Astrocyte (in vitro differentiated cells and primary cell): ENCODE measurements at regions not wholly inside any gene's neighbourhood (a gene's known extent, or its start where the extent isn't known, plus 50 kb on each side); places are given as distances from the start of the nearest gene placed in this dataset.

Experiments used
- DNase-seq: peaks from one replicate; pipeline ENCODE4 v3.0.0-alpha.2; 2010; ENCODE audit warnings: low read depth
- FAIRE-seq: peaks from 2 replicates; lab custom pipeline; 2011; peaks lifted over from hg19 to GRCh38; lab: Jason Lieb, UNC
- H2AFZ ChIP-seq: 2 replicates; pipeline ENCODE4 v1.6.0; 2012; ENCODE audit warnings: low read depth, low read length, inconsistent platforms
- H3K27ac ChIP-seq: 2 replicates; pipeline ENCODE4 v1.5.1; 2011; ENCODE audit warnings: low read depth, low read length, inconsistent platforms
- H3K27me3 ChIP-seq: 2 replicates; pipeline ENCODE4 v1.6.0; 2011; ENCODE audit warnings: low read length, inconsistent platforms; ENCODE audit not compliant: insufficient read depth
- H3K36me3 ChIP-seq: 2 replicates; pipeline ENCODE4 v1.5.1; 2011; ENCODE audit warnings: low read length, inconsistent platforms; ENCODE audit not compliant: insufficient read depth
- H3K4me1 ChIP-seq: 2 replicates; pipeline ENCODE4 v1.5.1; 2011; ENCODE audit warnings: low read length, inconsistent platforms; ENCODE audit not compliant: insufficient read depth
- H3K4me2 ChIP-seq: 2 replicates; pipeline ENCODE4 v1.6.0; 2012; ENCODE audit warnings: low read length, inconsistent platforms
- H3K4me3 ChIP-seq: 2 replicates; pipeline ENCODE4 v1.5.1; 2011; ENCODE audit warnings: low read depth, mild to moderate bottlenecking, low read length, inconsistent platforms; ENCODE audit not compliant: insufficient read depth
- H3K79me2 ChIP-seq: 2 replicates; pipeline ENCODE4 v1.6.0; 2012; ENCODE audit warnings: mild to moderate bottlenecking, low read length, inconsistent platforms; ENCODE audit not compliant: insufficient read depth
- H3K9ac ChIP-seq: 2 replicates; pipeline ENCODE4 v1.6.0; 2012; ENCODE audit warnings: mild to moderate bottlenecking, low read length, inconsistent platforms
- H3K9me3 ChIP-seq: 2 replicates; pipeline ENCODE4 v1.5.1; 2012; ENCODE audit warnings: low read depth, mild to moderate bottlenecking, low read length, inconsistent platforms; ENCODE audit not compliant: insufficient read depth
- H4K20me1 ChIP-seq: 2 replicates; pipeline ENCODE4 v1.6.0; 2012; ENCODE audit warnings: low read length, inconsistent platforms; ENCODE audit not compliant: insufficient read depth
- H3K27ac Mint-ChIP-seq: one replicate; pipeline ENCODE4 v1.8.0; 2021; ENCODE audit warnings: mild to moderate bottlenecking, mixed read lengths; ENCODE audit not compliant: unreplicated experiment
- H3K27me3 Mint-ChIP-seq: one replicate; pipeline ENCODE4 v1.8.0; 2021; ENCODE audit warnings: low read depth, mixed read lengths; ENCODE audit not compliant: unreplicated experiment
- H3K36me3 Mint-ChIP-seq: one replicate; pipeline ENCODE4 v1.8.0; 2021; ENCODE audit warnings: low read depth, mixed read lengths; ENCODE audit not compliant: unreplicated experiment
- H3K4me1 Mint-ChIP-seq: one replicate; pipeline ENCODE4 v1.8.0; 2021; ENCODE audit warnings: low read depth, mixed read lengths; ENCODE audit not compliant: unreplicated experiment
- H3K4me3 Mint-ChIP-seq: one replicate; pipeline ENCODE4 v1.8.0; 2021; ENCODE audit warnings: mild to moderate bottlenecking, moderate library complexity, mixed read lengths; ENCODE audit not compliant: unreplicated experiment
- H3K9me3 Mint-ChIP-seq: one replicate; pipeline ENCODE4 v1.8.0; 2021; ENCODE audit warnings: mild to moderate bottlenecking, mixed read lengths; ENCODE audit not compliant: unreplicated experiment
- EZH2 ChIP-seq: IDR thresholded peaks from 2 replicates; pipeline ENCODE4 v1.6.1; 2012; ENCODE audit warnings: mild to moderate bottlenecking, low read length, inconsistent platforms; ENCODE audit not compliant: insufficient read depth
- TF ChIP-seq, protein P1 (sequence below): IDR thresholded peaks from 2 replicates; pipeline ENCODE4 v1.5.1; 2011; ENCODE audit warnings: low read depth, mild to moderate bottlenecking, inconsistent platforms, low read length, moderate library complexity; ENCODE audit not compliant: insufficient read depth

- no peak overlapping the region for H3K27ac Mint-ChIP-seq
- no peak overlapping the region for H3K4me3 Mint-ChIP-seq
- no peaks in the 10 kb centered on the region for H3K4me1 Mint-ChIP-seq
- no peaks in the 10 kb centered on the region for H3K27me3 ChIP-seq
- FAIRE-seq (no peak), DNase-seq (no peak)
- no peaks in the 10 kb centered on the region for H3K9me3 Mint-ChIP-seq
- no peaks in the 10 kb centered on the region for H3K4me1 ChIP-seq
- H2AFZ ChIP-seq, result no peak overlapping the region
- TF ChIP-seq EZH2, result no peak
- TF ChIP-seq, protein P1, sequence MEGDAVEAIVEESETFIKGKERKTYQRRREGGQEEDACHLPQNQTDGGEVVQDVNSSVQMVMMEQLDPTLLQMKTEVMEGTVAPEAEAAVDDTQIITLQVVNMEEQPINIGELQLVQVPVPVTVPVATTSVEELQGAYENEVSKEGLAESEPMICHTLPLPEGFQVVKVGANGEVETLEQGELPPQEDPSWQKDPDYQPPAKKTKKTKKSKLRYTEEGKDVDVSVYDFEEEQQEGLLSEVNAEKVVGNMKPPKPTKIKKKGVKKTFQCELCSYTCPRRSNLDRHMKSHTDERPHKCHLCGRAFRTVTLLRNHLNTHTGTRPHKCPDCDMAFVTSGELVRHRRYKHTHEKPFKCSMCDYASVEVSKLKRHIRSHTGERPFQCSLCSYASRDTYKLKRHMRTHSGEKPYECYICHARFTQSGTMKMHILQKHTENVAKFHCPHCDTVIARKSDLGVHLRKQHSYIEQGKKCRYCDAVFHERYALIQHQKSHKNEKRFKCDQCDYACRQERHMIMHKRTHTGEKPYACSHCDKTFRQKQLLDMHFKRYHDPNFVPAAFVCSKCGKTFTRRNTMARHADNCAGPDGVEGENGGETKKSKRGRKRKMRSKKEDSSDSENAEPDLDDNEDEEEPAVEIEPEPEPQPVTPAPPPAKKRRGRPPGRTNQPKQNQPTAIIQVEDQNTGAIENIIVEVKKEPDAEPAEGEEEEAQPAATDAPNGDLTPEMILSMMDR, result no peak
- H3K9me3 ChIP-seq, result no peaks in the 10 kb centered on the region
- no peak overlapping the region for H3K4me3 ChIP-seq
- H3K27me3 Mint-ChIP-seq, result no peaks in the 10 kb centered on the region
- H3K36me3 ChIP-seq, result no peaks in the 10 kb centered on the region
- no peak overlapping the region for H3K4me2 ChIP-seq
- H3K9ac ChIP-seq, result no peak overlapping the region
- no peaks in the 10 kb centered on the region for H3K36me3 Mint-ChIP-seq
- no peaks in the 10 kb centered on the region for H3K79me2 ChIP-seq
- no peak overlapping the region for H3K27ac ChIP-seq
- no peaks in the 10 kb centered on the region for H4K20me1 ChIP-seq
Measured at GRCh38 chr13:80753866-80754265, 412.9 kb upstream of the SPRY2 start.

DNA sequence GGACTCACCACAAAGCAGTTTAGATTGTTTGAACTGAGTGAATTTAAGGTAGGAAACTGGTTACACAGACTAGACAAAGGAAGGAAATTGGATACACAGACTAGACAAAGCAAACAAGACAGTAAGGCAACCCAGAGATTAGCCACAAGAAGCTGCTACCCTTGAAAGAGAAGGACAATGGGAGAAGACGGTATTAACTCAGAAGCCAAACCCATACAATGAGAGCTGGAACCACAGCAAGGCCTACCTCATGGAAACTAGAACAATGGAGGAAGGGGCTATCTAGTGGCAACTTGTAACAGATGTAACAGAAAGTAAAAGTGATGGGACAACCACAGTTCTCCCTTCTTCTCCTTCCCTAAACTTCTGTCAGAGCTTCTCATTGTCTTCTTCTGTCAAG is 410.9 kb upstream of the SPRY2 start:
- no peak for FAIRE-seq
- H4K20me1 ChIP-seq, result no peaks in the 10 kb centered on the region
- H3K4me3 ChIP-seq, result no peak overlapping the region
- no peak overlapping the region for H3K4me2 ChIP-seq
- no peaks in the 10 kb centered on the region for H3K4me1 ChIP-seq
- no peaks in the 10 kb centered on the region for H3K9me3 Mint-ChIP-seq
- TF ChIP-seq, protein P1, result no peak
- no peak for TF ChIP-seq EZH2
- no peak overlapping the region for H3K9ac ChIP-seq
- no peak overlapping the region for H2AFZ ChIP-seq
- no peaks in the 10 kb centered on the region for H3K36me3 ChIP-seq
- no peaks in the 10 kb centered on the region for H3K27me3 ChIP-seq
- H3K4me1 Mint-ChIP-seq, result peaks cover 4% of the 10 kb centered on the region
- no peak overlapping the region for H3K4me3 Mint-ChIP-seq
- no peak for DNase-seq
- no peaks in the 10 kb centered on the region for H3K9me3 ChIP-seq
- no peaks in the 10 kb centered on the region for H3K27me3 Mint-ChIP-seq
- H3K36me3 Mint-ChIP-seq, result no peaks in the 10 kb centered on the region
- no peaks in the 10 kb centered on the region for H3K79me2 ChIP-seq
- H3K27ac Mint-ChIP-seq, result no peak overlapping the region
- H3K27ac ChIP-seq, result no peak overlapping the region

- no peak overlapping the region for H3K4me2 ChIP-seq
- H3K27ac ChIP-seq, result no peak overlapping the region
- H3K27me3 Mint-ChIP-seq, result no peaks in the 10 kb centered on the region
- H2AFZ ChIP-seq, result no peak overlapping the region
- no peak overlapping the region for H3K4me3 ChIP-seq
- H3K27ac Mint-ChIP-seq, result no peak overlapping the region
- H3K36me3 Mint-ChIP-seq, result no peaks in the 10 kb centered on the region
- no peak for TF ChIP-seq EZH2
- TF ChIP-seq, protein P1, result no peak
- no peaks in the 10 kb centered on the region for H3K9me3 ChIP-seq
- no peaks in the 10 kb centered on the region for H3K36me3 ChIP-seq
- no peaks in the 10 kb centered on the region for H3K27me3 ChIP-seq
- no peaks in the 10 kb centered on the region for H4K20me1 ChIP-seq
- DNase-seq, result no peak
- peaks cover 4% of the 10 kb centered on the region for H3K4me1 Mint-ChIP-seq
- no peaks in the 10 kb centered on the region for H3K9me3 Mint-ChIP-seq
- FAIRE-seq, result no peak
- H3K4me1 ChIP-seq, result no peaks in the 10 kb centered on the region
- no peaks in the 10 kb centered on the region for H3K79me2 ChIP-seq
- no peak overlapping the region for H3K9ac ChIP-seq
- no peak overlapping the region for H3K4me3 Mint-ChIP-seq
Measured at GRCh38 chr13:80744147-80744914, 403.4 kb upstream of the SPRY2 start.
